Kidney epithelial cell (primary cell): ENCODE measurements at regions not wholly inside any gene's neighbourhood (a gene's known extent, or its start where the extent isn't known, plus 50 kb on each side); places are given as distances from the start of the nearest gene placed in this dataset.

ENCODE experiments used
- DNase-seq: peaks from one replicate; pipeline ENCODE4 v3.0.0-alpha.2; 2010; ENCODE audit warnings: low read depth
- H3K27me3 ChIP-seq: 2 replicates; pipeline ENCODE4 v1.6.0; 2011; ENCODE audit warnings: low read length; ENCODE audit not compliant: control insufficient read depth, insufficient read depth
- H3K36me3 ChIP-seq: 2 replicates; pipeline ENCODE4 v1.5.1; 2011; ENCODE audit warnings: low read length; ENCODE audit not compliant: control insufficient read depth, insufficient read depth
- H3K4me3 ChIP-seq: 2 replicates; pipeline ENCODE4 v1.5.1; 2011; ENCODE audit warnings: low read depth, mild to moderate bottlenecking, control low read depth, low read length
- TF ChIP-seq, protein P1 (sequence below): IDR thresholded peaks from 2 replicates; pipeline ENCODE4 v1.5.1; 2011; ENCODE audit warnings: mild to moderate bottlenecking, moderate library complexity, low read length, control low read depth, inconsistent platforms; ENCODE audit not compliant: insufficient read depth, poor library complexity, severe bottlenecking

DNA sequence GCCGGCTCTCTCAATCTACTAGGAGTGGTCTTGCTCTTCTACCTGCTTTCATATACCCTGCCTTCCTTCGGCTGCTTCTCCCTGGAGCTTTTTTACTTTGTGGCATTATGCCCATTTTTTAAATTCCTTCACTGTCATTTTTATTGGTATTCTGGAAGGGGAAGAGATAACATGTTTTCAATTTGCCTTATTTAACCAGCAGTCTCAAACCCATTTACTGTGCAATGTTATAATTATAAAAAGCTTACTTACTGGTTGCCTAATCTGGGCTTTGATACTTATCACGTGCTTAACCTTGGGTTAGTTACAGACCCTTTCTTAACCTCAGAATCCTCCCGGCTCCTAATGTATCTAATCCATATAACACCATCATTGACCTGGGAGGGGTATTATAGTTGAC lies 128.1 kb downstream of the SIPA1L2 start:
- DNase-seq = no peak
- no peak overlapping the region for H3K4me3 ChIP-seq
- no peaks in the 10 kb centered on the region for H3K36me3 ChIP-seq
- H3K27me3 ChIP-seq = no peaks in the 10 kb centered on the region
- TF ChIP-seq, protein P1, sequence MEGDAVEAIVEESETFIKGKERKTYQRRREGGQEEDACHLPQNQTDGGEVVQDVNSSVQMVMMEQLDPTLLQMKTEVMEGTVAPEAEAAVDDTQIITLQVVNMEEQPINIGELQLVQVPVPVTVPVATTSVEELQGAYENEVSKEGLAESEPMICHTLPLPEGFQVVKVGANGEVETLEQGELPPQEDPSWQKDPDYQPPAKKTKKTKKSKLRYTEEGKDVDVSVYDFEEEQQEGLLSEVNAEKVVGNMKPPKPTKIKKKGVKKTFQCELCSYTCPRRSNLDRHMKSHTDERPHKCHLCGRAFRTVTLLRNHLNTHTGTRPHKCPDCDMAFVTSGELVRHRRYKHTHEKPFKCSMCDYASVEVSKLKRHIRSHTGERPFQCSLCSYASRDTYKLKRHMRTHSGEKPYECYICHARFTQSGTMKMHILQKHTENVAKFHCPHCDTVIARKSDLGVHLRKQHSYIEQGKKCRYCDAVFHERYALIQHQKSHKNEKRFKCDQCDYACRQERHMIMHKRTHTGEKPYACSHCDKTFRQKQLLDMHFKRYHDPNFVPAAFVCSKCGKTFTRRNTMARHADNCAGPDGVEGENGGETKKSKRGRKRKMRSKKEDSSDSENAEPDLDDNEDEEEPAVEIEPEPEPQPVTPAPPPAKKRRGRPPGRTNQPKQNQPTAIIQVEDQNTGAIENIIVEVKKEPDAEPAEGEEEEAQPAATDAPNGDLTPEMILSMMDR = no peak

DNA sequence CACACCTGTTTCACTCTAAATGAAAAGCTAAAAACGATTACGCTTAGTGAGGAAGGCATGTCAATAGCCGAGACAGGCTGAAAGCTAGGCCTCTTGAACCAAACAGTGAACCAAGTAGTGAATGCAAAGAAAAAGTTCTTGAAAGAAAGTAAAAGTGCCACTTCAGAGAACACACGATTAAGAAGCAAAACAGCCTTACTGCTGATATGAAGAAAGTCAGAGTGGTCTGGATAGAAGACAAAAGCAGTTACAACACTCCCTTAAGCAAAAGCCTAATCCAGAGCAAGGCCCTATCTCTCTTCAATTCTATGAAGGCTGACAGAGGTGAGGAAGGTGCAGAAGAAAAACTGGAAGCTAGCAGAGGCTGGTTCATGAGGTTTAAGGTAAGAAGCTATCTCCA lies 130.7 kb downstream of the SIPA1L2 start:
- TF ChIP-seq, protein P1 = no peak
- DNase-seq = no peak
- H3K27me3 ChIP-seq = no peaks in the 10 kb centered on the region
- H3K4me3 ChIP-seq = no peak overlapping the region
- no peaks in the 10 kb centered on the region for H3K36me3 ChIP-seq

DNA sequence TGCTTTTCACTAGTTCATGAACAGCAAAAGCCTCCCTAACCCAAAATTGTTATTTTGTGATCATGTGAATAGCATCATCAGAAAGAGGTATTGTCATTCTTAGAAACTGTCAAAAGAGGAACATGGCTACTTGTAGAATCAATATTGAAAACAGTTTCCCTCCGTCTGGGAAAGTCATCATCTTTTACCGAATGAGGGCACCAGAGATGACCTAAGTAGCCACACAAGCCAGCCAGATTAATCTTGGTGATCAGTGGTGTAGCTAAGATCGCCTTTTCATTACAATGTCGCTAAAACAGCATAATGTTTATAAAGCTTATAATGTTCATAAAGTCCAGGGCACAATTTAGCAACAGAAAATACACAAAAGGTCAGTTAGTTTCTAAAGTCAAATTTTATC lies 136.1 kb downstream of the SIPA1L2 start:
- H3K27me3 ChIP-seq = no peaks in the 10 kb centered on the region
- no peak overlapping the region for H3K4me3 ChIP-seq
- no peak for DNase-seq
- peaks cover 1% of the 10 kb centered on the region for H3K36me3 ChIP-seq
- TF ChIP-seq, protein P1 = no peak

DNA sequence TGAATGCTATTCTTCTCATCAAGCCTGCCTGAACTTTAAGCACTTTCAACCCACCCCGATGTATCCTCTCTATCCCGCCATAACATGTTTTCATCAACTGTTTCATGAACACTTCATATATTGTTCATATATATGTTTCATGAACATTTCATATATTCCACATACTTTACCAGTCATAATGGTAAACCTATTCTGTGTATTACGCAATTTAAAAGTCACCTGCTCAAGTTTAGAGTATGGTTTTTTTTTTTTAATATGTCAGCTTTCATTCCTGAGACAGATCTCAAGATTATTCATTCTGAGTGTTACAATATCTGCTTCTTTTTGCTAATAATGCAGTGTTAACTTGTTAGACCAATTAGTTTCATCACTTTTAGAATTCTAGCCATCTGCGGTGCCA lies 140.7 kb downstream of the SIPA1L2 start:
- H3K4me3 ChIP-seq = no peak overlapping the region
- no peaks in the 10 kb centered on the region for H3K27me3 ChIP-seq
- H3K36me3 ChIP-seq = peaks cover 3% of the 10 kb centered on the region
- no peak for DNase-seq
- TF ChIP-seq, protein P1 = no peak

DNA sequence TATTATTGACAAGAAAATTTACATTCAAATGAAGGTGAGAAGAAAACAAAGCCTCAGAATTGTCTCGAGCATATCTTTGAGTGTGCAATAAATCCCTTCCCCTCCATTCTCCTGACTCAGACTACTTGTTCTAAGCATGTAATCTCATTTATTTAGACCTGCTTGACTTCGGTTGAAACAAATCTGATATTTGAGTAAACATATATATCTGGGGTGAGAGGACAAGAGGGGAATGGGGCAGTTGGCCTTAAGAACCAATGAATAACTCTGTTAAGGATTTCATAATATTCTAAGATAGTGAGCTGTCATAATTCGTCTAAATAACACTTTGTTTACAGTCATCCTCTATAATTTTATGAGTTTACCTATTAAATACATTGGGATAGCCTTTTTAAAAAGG lies 142.7 kb downstream of the SIPA1L2 start:
- H3K27me3 ChIP-seq = no peaks in the 10 kb centered on the region
- TF ChIP-seq, protein P1 = no peak
- peaks cover 4% of the 10 kb centered on the region for H3K36me3 ChIP-seq
- H3K4me3 ChIP-seq = no peak overlapping the region
- no peak for DNase-seq

DNA sequence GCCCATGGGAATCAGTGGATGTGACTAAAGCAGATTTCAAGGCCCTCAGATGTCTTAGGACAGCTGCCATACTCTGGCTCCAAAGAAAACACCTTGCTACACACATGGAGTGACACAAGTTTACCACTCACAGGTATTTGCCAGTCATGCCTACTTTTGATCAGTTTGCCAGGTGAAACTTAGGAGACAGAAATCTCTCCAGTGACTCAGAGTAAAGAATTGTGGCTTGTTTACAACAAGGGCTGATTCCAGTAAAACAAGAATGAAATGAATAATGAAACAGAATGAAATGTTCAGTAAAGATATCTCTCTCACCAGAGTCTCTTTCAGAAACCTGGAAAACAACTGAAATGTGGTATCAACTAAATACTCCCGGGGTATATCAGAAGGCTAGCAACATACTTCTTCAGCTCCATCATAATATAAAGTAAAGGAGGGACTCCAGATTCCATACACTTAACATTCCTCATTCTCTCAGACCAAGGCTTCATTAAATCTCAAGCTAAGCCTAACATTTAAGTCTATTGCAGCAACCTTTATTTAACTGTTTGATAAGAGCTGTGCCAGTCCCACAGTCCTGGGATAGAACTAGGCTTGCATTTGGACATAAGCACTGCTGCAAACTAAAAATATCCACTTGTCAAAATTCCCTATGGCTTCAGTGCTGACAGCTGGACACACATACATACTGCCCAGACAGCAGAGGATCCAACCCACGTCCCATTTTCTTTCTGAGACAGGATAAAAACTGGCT lies 143.3 kb downstream of the SIPA1L2 start:
- H3K4me3 ChIP-seq = no peak overlapping the region
- peaks cover 4% of the 10 kb centered on the region for H3K36me3 ChIP-seq
- no peak for DNase-seq
- no peaks in the 10 kb centered on the region for H3K27me3 ChIP-seq
- TF ChIP-seq, protein P1 = no peak
